HG03060 (cell line): ENCODE measurements at regions not wholly inside any gene's neighbourhood (a gene's known extent, or its start where the extent isn't known, plus 50 kb on each side); places are given as distances from the start of the nearest gene placed in this dataset.

Experiments
- ATAC-seq: cut with Tn5 transposase; IDR thresholded peaks from one replicate; pipeline ENCODE4 v1.9.1; 2021; ENCODE audit warnings: low read depth, moderate number of reproducible peaks; ENCODE audit not compliant: unreplicated experiment

DNA sequence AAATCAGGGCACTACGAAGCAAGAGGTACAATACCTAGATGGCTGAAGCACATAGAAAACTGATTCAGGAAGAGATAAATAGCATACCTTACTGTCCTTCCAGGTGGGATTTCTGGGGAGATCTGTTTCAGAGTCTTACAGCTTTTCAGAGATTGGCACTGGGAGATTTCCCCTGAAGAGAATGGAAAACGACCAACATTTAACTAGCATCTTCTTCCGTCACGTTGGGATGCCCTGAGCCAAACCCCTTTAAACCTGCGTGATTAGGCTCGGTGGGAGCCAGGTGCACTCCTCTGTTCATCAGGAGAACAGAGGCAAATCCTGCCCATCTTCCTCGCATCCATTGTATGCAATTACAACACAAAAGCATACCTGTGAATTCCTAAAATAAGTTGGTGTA, 614.5 kb downstream of the HDGFL1 start:
- ATAC-seq = no peak

- ATAC-seq = no peak
Measured at GRCh38 chr6:23184351-23184750, 615.0 kb downstream of the HDGFL1 start.

DNA sequence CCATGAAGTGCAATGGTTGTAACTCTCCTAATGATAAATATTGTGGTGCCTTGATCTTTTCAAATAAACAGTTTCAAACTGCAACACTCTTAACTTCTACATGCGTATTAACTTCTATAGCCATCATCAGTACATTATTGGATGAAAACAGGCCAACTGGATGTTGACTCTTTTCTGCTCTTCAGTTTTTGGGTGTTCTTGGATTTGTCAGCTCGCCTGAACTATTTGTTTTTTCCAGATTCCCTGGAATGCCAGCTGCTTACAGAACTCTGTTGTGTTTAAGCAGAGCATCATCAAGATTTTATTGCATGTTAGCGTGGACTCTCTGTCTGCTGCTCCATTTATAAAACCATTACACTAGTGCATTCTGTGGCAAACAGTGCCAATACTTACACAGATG, 626.1 kb downstream of the HDGFL1 start:
- no peak for ATAC-seq

DNA sequence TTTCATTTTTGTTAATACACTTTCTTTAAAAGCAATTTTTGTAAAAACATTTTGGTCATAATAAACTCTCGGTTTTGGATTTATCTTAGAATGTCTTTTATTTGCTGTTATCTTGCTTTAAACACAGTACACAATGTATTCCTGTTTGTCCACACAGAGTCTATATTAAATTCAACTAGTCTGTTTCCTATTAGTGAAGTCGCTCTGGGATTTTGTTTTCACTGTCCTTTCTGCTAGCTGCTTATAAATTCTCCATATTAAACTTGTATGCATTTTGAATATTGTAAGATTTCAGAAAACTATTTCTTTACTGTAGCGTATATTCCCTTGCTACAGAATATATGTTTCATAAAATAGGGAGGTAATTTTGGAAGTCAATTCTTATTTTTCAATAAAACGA, 630.2 kb downstream of the HDGFL1 start:
- ATAC-seq = no peak

- no peak for ATAC-seq
Measured at GRCh38 chr6:23200946-23201345, 631.6 kb downstream of the HDGFL1 start.

- no peak for ATAC-seq
Measured at GRCh38 chr6:23202207-23202606, 632.8 kb downstream of the HDGFL1 start.

GRCh38 chr6:23212398-23212797, 643.0 kb downstream of the HDGFL1 start:
- no peak for ATAC-seq

DNA sequence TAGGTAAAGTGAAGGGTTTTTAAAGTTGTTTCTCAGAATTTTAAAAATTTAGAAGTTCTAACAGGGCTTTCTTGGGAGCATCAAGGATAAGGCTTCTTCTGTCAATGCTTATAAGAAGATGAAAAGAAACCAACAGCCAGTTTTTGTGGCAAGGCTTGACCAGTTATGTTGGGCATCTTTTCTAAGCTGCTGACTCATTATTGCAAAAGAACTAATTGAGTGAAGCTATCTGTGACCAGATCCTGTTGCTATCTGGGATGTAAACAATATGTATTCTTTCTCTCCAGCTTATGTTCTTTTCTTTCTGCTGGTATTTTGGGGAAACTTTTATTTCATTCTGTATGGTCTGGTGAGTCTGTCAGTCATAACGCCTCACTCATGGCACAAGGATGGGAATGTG, 643.8 kb downstream of the HDGFL1 start:
- ATAC-seq = no peak

DNA sequence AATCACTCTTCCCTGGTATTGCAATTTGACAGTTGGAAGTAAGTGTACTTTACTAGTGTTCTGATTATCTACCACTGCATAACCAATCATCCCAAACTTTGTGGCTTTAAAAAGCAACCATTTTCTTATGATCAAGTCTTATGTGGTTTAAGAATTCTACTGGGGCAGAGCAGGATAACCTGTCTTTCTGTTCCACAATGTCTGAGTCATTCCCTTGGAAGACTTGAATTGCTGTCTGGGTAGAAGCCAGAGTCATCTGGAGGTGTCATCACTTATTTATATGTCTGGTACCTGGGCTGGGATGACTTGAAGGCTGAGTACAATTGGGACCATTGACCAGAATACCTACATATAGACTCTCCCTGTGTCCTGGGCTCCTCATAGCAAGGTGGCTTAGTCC, 644.3 kb downstream of the HDGFL1 start:
- no peak for ATAC-seq

DNA sequence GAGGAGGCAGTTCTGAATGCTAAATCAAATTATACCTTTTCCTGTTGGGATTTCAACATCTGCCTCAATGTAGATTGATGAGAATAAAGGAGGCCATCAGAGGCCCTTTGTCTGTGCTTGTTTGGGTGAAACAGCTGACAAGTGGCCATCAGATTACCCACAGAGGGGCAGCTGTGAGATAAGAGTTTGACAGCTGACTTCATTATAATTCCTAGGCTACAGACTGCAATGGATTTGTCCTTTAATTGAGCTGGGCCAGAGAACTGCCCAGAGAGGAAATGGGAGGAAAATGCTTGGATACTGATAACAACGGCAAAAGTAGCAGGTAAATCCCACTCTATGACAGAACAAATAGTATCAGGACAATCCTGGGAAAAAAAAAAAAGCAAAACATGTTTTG, 649.4 kb downstream of the HDGFL1 start:
- no peak for ATAC-seq

GRCh38 chr6:23222724-23223123, 653.4 kb downstream of the HDGFL1 start:
- ATAC-seq = no peak

DNA sequence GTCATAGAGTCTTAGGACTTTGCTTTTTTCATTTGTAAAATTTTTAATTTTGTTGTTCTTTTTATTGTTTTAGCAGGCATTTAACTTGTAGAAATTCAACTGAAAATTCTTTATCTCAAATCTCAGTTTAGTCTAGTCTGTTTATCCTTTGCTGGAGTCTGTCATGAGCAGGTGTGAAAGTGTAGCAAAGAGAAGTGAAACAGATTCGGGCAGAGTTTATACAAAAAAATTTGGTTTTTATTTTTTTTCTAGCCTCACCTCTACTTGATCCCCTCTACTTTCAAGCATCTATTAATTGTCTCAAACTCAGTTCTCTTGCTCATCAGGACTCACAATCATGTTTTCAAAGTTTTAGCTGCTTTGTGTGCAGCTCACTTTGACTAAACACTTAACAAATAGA, 655.2 kb downstream of the HDGFL1 start:
- no peak for ATAC-seq

DNA sequence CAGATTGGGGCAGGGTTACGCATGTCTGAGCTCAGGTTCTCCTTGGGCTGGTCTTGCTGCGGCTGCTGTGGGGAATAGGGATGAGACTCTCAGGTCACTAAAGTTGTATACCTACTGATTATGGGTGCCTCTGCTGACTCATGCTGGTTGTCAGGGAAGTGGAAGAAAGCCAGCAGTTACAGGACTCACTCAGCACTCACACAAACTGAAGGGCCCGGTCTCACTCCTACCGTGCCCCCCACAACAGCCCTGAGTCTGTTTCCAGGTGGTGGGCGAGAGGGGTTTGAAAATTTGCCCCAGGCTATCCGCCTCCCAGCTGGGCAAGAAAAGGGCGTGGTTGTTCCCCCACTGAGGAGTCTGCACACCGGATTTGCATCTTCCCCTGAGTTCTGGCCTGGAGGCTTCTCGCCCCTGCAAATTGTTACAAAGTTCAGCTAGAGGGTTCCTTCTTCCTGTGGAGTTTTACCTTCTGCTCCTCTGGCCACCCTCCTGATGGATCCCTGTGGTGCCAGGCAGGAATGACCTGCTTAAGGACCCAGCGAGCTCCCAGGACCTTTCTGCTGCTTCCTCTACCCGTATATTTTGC, 659.2 kb downstream of the HDGFL1 start:
- ATAC-seq = no peak

DNA sequence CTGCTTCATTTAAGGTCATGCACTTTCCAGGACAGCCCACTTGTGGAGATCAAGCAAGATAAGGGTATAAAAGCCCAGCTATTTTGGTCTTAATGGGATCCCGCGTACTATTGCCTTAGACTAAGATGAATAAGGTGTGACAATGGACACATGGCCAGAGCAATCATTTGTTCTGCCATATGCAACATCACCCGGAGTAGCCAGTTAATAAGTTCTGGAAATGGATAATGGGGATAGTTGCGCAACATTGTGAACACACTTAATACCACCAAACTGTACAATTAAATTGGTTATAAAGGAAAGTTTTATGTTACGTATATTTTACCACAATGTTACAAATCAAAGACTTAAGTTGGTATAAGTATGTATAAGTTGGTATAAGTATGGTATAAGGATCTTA, 674.5 kb downstream of the HDGFL1 start:
- no peak for ATAC-seq

DNA sequence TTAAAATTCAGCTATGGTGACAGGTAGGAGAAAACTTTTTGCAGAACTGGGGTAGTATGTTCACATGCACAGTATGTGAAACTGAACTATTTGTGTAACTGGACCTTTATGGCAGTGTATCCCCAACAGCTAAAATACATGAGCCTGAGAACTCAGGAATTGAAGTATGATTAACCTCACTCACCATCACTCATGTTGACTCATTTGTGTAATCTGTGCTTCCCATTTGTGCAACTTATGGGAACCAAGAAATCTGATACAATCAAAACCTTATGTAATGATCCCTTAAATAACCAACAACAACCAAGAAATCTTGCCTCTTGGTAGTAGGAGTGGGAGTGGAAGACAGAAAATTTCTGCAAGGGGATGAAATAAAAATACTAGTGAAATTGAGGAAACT, 674.9 kb downstream of the HDGFL1 start:
- no peak for ATAC-seq

GRCh38 chr6:23245572-23245971, 676.2 kb downstream of the HDGFL1 start:
- no peak for ATAC-seq

- ATAC-seq = no peak
Measured at GRCh38 chr6:23246896-23247295, 677.5 kb downstream of the HDGFL1 start.

GRCh38 chr6:23250556-23250955, 681.2 kb downstream of the HDGFL1 start:
- no peak for ATAC-seq

DNA sequence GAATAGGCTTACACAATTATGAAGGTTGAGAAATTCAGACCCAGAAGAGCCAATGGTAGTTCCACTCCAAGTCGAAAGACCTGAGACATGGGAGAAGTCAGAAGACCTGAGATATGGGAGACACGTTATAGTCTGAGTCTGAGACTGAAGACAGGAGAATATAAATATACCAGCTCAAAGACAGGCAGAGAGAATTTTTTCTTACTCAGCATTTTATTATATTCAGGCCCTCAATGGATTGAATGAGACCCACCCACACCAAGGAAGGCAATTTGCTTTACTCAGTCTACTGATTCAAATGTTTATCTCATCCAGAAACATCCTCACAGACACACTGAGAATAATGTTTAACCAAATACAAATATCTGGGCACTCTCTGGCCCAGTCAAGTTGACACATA, 693.5 kb downstream of the HDGFL1 start:
- ATAC-seq = no peak

DNA sequence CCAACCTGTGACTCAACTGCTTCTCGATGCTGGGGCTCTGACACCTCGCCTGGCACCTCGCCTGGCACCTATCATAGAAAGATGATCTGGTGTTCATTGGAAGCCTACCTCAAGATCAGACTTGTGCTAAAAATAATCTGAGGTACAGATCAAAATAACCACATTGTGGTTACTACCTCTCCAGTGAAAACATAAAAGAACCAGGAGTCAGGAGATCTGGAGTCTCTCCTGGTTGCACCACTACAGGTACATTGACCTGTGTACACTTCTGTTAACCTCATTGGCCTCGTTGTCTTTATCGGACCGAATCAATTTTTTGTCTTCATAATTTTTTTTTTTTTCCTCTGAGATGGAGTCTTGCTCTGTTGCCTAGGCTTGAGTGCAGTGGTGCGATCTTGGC, 695.9 kb downstream of the HDGFL1 start:
- ATAC-seq = no peak

DNA sequence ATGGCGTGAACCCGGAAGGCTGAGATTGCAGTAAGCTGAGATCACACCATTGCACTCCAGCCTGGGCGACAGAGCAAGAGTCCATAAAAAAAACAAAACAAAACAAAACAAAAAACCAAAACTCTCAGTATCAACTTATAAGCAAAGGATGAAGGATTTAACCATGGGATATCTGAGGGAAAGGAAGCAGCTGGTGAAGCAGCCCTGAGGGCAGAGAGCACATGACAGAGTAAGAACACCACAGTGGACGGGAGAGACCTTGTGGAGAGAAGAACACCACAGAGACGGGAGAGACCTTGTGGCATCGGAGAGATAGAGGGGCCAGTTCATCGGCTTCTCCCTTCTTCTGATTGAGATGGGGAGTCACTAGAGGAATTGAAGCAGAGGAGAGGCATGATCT, 697.2 kb downstream of the HDGFL1 start:
- no peak for ATAC-seq

GRCh38 chr6:23267651-23268050, 698.3 kb downstream of the HDGFL1 start:
- ATAC-seq = no peak

GRCh38 chr6:23268348-23268747, 699.0 kb downstream of the HDGFL1 start:
- ATAC-seq = no peak
